GM19238 (cell line): ENCODE measurements at regions not wholly inside any gene's neighbourhood (a gene's known extent, or its start where the extent isn't known, plus 50 kb on each side); places are given as distances from the start of the nearest gene placed in this dataset.
"Not testable (repeated sequence)": the region's sequence is repeated elsewhere in the genome, so short reads cannot be mapped to it uniquely, and the experiment has no call there.

Experiments used
- DNase-seq: peaks from one replicate; pipeline ENCODE4 v3.0.0; 2011; ENCODE audit warnings: low spot score; ENCODE audit not compliant: insufficient read length

DNA sequence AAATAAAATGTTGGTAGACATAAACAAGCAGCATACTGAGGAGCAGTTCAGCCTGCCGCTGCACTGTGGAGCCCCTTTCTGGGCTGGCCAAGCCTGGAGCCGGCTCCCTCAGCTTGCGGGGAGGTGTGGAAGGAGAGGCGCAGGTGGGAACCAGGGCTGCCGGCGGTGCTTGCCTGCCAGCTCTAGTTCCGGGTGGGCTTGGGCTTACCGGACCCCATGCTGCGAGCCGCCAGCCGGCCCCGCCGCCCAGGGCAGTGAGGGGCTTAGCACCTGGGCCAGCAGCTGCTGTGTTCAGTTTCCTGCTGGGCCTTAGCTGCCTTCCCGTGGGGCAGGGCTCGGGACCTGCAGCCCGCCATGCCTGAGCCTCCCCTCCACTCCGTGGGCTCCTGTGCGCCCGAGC, 672.9 kb upstream of the POM121L12 start:
- no peak for DNase-seq

DNA sequence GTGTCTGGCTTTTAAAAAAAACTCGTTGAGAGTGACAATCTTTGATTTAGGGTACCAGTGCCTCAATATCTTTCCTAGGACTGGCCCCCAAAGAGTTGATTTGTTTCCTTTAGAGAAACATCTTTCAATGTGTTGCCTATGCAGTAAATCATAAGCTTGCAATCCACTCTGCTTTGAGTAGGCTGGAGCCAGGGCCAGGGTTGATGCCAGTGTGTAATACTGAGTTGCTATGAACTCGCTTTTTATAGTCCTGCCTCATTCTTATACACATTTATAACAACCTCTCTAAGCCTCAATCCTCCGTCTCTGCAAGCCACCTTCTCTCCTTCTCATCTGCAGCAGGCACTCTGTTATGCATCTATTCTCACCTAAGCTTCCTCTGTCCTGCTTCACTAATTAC, 674.9 kb upstream of the POM121L12 start:
- DNase-seq, result no peak

- DNase-seq, result no peak
These were observed 680.4 kb upstream of the POM121L12 start for GRCh38 chr7:52355053-52355452.

DNA sequence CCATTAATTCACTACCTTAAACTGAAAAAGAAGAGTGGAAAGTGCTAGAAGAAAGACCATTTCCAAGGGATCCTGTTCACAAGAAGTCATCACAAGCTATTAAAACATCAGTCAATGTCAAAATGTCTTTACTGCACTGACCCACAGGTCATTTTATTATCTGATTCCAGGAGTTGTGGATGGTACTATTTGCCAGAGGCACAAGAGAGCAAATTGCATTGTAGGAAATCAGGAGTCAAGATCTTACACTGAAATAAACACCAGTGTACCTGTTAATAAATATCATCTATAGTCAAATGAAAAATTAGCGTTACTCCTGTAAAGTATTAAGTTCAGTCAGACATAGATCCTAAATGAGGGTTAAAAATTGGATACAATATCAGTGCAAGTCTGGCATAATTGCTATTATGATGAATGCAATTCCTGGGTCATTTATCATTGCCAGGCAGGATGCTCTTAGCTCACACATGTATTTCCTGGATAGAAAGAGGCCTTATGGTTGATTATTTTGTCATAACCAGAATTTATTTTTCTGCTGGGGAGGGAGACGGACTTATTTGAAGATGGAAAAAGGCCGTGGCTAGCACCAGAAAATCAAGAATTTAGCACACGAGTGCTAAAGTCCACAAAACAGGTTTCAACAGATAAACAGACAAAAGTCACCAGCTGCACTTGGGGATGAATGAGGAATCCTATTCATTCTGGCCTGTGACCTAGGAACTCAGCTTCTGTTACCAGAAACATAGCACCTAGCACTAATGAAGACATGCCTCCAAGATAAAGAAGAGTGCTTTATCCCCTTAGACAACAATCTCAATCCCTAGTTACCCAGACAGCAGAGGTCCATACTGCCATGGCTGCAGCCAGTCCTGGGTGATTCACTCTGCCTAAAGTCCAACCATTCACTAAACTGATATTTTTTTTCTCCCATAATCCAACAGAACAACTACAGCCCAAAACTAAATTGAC, 683.1 kb upstream of the POM121L12 start:
- DNase-seq, result no peak

GRCh38 chr7:52344015-52344414, 691.4 kb upstream of the POM121L12 start:
- no peak for DNase-seq

GRCh38 chr7:52340067-52340466, 695.4 kb upstream of the POM121L12 start:
- no peak for DNase-seq

DNA sequence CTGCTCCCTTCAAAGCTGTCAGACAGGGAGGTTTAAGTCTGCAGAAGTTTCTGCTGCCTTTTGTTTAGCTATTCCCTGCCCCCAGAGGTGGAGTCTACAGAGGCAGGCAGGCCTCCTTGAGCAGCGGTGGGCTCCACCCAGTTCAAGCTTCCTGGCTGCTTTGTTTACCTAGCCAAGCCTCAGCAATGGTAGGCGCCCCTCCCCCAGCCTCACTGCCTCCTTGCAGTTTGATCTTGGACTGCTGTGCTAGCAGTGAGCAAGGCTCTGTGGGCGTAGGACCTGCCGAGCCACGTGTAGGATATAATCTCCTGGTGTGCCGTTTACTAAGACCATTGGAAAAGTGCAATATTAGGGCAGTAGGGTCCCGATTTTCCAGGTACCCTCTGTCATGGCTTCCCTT, 707.1 kb upstream of the POM121L12 start:
- not testable (repeated sequence) for DNase-seq

- no peak for DNase-seq
These were observed 710.2 kb upstream of the POM121L12 start for GRCh38 chr7:52325237-52325636.

DNA sequence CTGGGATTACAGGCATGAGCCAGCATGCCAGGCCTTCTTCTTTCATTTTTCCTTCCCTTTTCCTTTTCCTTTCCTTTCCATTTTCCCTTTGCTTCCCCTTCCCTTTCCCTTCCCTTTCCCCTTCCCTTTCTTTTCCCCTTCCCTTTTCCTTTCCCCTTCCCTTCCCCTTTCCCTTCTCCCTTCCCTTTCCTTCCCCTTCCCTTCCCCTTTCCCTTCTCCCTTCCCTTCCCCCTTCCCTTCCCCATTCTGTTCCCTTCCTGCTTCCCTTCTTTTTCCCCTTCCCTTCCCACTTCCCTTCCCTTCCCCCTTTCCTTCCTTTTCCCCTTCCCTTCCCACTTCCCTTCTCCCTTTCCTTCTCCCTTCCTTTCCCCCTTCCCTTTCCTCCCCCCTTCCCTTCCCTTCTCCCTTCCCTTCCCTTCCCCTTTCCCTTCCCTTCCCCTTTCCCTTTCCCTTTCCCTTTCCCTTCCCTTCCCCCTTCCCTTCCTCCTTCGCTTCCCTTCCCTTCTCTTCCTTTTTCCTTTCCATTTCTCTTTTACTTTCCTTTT, 712.2 kb upstream of the POM121L12 start:
- no peak for DNase-seq

- DNase-seq, result no peak
These were observed 714.8 kb upstream of the POM121L12 start for GRCh38 chr7:52320610-52321009.

- DNase-seq, result no peak
These were observed 717.5 kb upstream of the POM121L12 start for GRCh38 chr7:52317921-52318320.

DNA sequence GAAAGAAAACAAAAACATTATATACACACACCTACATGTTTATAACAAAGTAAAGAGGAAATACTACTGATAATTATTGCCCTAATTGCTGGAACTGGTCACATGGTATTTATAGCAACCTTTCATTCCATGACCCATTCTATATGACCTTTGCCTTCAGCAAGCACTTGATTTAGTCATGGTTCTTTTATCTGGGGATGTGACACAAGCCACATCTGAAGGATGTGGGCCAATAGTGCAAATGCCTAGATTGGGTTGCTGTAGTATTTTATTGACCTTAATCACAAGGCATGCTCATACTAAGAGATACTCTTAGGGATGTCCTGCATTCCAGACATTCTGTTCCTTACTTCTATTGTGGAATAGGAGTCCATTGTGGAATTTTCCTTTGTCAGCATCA, 723.5 kb upstream of the POM121L12 start:
- DNase-seq, result no peak

GRCh38 chr7:52309631-52310030, 725.8 kb upstream of the POM121L12 start:
- DNase-seq, result no peak

DNA sequence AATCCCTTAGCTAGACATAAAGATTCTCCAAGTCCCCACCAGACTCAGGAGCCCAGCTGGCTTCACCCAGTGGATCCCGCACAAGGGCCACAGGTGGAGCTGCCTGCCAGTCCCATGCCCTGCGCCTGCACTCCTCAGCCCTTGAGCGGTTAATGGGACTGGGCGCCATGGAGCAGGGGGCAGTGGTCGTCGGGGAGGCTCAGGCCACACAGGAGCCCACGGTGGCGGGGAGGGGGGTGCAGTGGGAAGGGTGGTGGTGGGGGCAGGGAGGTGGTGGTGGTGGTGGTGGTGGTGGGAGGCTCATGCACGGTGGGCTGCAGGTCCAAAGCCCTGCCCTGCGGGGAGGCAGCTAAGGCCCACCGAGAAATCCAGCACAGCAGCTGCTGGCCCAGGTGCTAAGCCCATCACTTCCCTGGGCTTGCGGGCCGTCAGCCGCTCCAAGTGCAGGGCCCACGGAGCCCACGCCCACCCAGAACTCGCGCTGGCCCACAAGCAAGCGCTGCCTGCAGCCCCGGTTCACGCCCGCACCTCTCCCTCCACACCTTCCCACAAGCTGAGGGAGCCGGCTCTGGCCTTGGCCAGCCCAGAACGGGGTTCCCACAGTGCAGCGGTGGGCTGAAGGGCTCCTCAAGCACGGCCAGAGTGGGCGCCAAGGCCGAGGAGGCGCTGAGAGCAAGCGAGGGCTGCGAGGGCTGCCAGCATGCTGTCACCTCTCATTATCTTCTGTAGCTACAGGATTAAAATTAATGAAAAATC, 732.5 kb upstream of the POM121L12 start:
- DNase-seq, result no peak

DNA sequence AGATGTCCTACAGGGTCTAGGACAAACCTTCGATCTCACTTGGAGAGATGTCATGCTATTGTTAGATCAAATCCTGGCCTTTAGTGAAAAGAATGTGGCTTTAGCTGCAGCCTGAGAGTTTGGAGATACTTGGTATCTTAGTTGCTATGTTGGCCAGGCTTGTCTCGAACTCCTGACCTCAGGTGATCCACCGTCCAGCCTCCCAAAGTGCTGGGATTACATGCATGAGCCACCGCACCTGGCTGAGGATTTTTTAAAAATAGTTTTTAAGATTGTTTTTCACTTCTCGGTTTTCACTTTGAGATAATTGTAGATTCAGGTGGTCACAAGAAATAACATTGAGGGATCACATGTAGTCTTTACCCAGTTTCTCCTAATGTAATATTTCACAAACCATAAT, 738.3 kb upstream of the POM121L12 start:
- DNase-seq, result no peak

- no peak for DNase-seq
These were observed 740.5 kb upstream of the POM121L12 start for GRCh38 chr7:52294942-52295341.

DNA sequence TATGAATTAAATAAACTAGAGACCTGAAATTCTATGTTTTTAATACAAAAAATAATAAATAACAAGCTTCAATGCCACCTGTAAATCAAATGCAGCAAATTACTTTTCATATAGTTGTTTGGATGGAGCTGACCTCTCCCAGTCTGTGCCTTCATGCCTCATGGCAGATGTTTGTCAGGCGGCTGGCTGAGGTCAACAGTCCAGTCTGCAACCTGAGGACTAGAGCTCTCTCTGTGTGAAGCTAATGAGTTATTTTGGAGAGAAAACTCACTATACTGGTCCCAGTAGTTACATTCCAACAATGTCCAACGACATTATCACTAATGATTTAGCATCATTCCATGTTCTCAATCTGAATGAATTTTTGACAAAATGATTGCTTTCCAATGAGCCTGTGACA, 746.2 kb upstream of the POM121L12 start:
- DNase-seq, result no peak

GRCh38 chr7:52287698-52288097, 747.7 kb upstream of the POM121L12 start:
- no peak for DNase-seq

DNA sequence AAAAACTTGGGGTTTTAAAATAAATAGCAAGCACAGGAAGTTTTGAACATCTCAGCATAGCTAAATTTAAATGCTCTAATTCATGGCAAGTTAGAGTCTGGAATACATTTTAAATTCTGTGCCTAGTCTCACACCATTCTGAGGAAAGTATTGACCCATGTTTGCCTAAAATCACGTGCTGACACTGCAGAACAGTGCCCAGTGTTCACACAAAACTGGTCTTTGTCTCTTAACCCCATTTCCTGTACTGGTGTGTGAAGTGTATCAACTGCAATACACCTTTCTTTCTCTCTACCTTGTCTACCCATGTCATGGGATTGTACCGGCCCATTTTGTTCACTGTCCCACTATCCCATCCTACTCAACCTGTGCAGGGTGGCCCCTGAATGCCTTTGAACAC, 749.7 kb upstream of the POM121L12 start:
- DNase-seq, result no peak

GRCh38 chr7:52283335-52283734, 752.1 kb upstream of the POM121L12 start:
- DNase-seq, result no peak

DNA sequence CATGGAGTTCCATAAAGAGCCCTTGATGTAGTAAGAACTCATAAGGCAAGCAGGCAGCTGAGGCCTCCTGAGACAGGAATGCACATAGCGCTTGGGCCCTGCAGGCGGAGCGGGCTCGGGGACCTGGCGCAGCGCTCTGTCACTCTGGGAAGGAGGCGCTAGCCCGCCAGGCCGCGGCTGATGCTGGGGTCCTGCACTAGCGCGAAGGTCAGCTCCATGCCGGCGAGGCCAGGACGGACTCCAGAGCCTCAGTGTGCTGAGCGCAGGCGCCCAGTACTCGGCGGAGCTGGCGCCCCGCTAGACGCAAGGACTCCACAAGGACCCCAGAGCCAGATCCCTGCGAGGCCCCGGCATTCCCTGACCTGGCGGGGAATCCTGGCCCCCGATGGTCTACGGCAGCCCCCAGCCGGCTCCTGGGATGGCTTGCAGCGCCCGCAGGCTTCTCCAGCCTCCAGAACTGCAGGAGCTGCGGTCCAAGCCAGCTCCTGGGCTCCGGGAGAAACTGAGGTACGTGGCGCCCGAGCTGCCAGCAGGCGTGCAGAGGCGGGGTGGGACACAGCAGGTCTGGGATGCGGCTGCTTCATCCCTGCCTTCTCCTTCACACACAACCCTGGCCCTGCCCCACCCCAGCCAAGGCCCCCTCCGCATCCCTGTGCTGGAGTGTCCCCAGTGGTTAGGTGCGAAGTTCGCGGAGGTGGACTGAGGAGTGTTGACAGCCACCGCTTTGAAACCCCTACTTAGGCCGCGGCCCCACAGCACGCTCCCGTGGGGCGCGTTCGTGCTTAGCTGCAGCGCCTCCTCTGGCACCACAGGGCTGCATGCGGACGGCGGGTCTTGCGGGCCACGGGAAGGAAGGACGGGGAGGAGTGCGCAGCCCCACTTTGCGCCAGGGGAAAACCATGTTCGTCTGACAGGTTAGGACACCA, 761.5 kb upstream of the POM121L12 start:
- DNase-seq, result no peak
